GM21529 (cell line): ENCODE measurements at regions not wholly inside any gene's neighbourhood (a gene's known extent, or its start where the extent isn't known, plus 50 kb on each side); places are given as distances from the start of the nearest gene placed in this dataset.
"Not testable (repeated sequence)": the region's sequence is repeated elsewhere in the genome, so short reads cannot be mapped to it uniquely, and the experiment has no call there.

Experiments
- ATAC-seq: cut with Tn5 transposase; IDR thresholded peaks from one replicate; pipeline ENCODE4 v1.9.1; 2021; ENCODE audit not compliant: unreplicated experiment

- ATAC-seq, result not testable (repeated sequence)
These were observed 295.7 kb upstream of the PLGLB2 start for GRCh38 chr2:87452193-87452592.

- not testable (repeated sequence) for ATAC-seq
These were observed 295.0 kb upstream of the PLGLB2 start for GRCh38 chr2:87452861-87453260.

- not testable (repeated sequence) for ATAC-seq
These were observed 293.9 kb upstream of the PLGLB2 start for GRCh38 chr2:87453965-87454364.

GRCh38 chr2:87454421-87454820 is 293.5 kb upstream of the PLGLB2 start:
- not testable (repeated sequence) for ATAC-seq

- peak; percentile 58 for ATAC-seq
These were observed 292.6 kb upstream of the PLGLB2 start for GRCh38 chr2:87455209-87455853.

- ATAC-seq, result peak; percentile 41
These were observed 292.0 kb upstream of the PLGLB2 start for GRCh38 chr2:87455854-87456249.

GRCh38 chr2:87456477-87457128 is 291.3 kb upstream of the PLGLB2 start:
- peak; percentile 68 for ATAC-seq

- not testable (repeated sequence) for ATAC-seq
These were observed 290.8 kb upstream of the PLGLB2 start for GRCh38 chr2:87457129-87457499.

- ATAC-seq, result not testable (repeated sequence)
These were observed 288.9 kb upstream of the PLGLB2 start for GRCh38 chr2:87458938-87459337.

- ATAC-seq, result not testable (repeated sequence)
These were observed 287.8 kb upstream of the PLGLB2 start for GRCh38 chr2:87460104-87460503.

- ATAC-seq, result not testable (repeated sequence)
These were observed 287.2 kb upstream of the PLGLB2 start for GRCh38 chr2:87460662-87461061.

GRCh38 chr2:87461671-87462070 is 286.2 kb upstream of the PLGLB2 start:
- not testable (repeated sequence) for ATAC-seq

- ATAC-seq, result not testable (repeated sequence)
These were observed 283.7 kb upstream of the PLGLB2 start for GRCh38 chr2:87464219-87464618.

GRCh38 chr2:87465730-87466129 is 282.2 kb upstream of the PLGLB2 start:
- not testable (repeated sequence) for ATAC-seq

- ATAC-seq, result peak; percentile 38
These were observed 281.2 kb upstream of the PLGLB2 start for GRCh38 chr2:87466591-87467120.

- ATAC-seq, result not testable (repeated sequence)
These were observed 279.4 kb upstream of the PLGLB2 start for GRCh38 chr2:87468429-87468981.

- peak; percentile 62 for ATAC-seq
These were observed 278.4 kb upstream of the PLGLB2 start for GRCh38 chr2:87469180-87470151.

- peak; percentile 40 for ATAC-seq
These were observed 277.2 kb upstream of the PLGLB2 start for GRCh38 chr2:87470381-87471380.

GRCh38 chr2:87471478-87471877 is 276.4 kb upstream of the PLGLB2 start:
- ATAC-seq, result not testable (repeated sequence)
